MCF 10A (cell line): ENCODE measurements at regions not wholly inside any gene's neighbourhood (a gene's known extent, or its start where the extent isn't known, plus 50 kb on each side); places are given as distances from the start of the nearest gene placed in this dataset.

Experiments used
- BruUV-seq: library from RNA; stranded (reverse); fragments of 400-500 nt; replicated peaks from 2 replicates; lab custom pipeline; 2021; lab: Mats Ljungman, UMichigan
- CTCF ChIA-PET: fragments of 300-600 bp; sonication (Branson Sonifier 250); formaldehyde crosslinking; extraction: SDS; loops from one replicate; lab custom pipeline; 2021; ENCODE audit warnings: antibody characterized with exemption, inconsistent platforms; lab: Yijun Ruan, JAX
- POLR2A ChIA-PET: fragments of 300-600, 350-650 bp; sonication (Branson Sonifier 250); formaldehyde crosslinking; extraction: SDS; loops from one replicate; lab custom pipeline; 2020; ENCODE audit warnings: antibody characterized with exemption, inconsistent platforms; lab: Yijun Ruan, JAX
- DNase-seq: peaks from one replicate; pipeline ENCODE4 v3.0.0-alpha.2; 2018; ENCODE audit not compliant: unreplicated experiment
- H3K27ac Mint-ChIP-seq: one replicate; pipeline ENCODE4 v1.8.0; 2022; ENCODE audit warnings: mild to moderate bottlenecking, low read depth, mixed read lengths; ENCODE audit not compliant: unreplicated experiment
- H3K27me3 Mint-ChIP-seq: one replicate; pipeline ENCODE4 v1.8.0; 2022; ENCODE audit warnings: mixed read lengths; ENCODE audit not compliant: insufficient read depth, unreplicated experiment
- H3K36me3 Mint-ChIP-seq: one replicate; pipeline ENCODE4 v1.8.0; 2022; ENCODE audit warnings: mild to moderate bottlenecking, moderate library complexity, mixed read lengths; ENCODE audit not compliant: insufficient read depth, unreplicated experiment
- H3K4me1 Mint-ChIP-seq: one replicate; pipeline ENCODE4 v1.8.0; 2022; ENCODE audit warnings: mixed read lengths; ENCODE audit not compliant: insufficient read depth, unreplicated experiment
- H3K4me3 Mint-ChIP-seq: one replicate; pipeline ENCODE4 v1.8.0; 2022; ENCODE audit warnings: mild to moderate bottlenecking, moderate library complexity, mixed read lengths; ENCODE audit not compliant: unreplicated experiment
- H3K9me3 Mint-ChIP-seq: one replicate; pipeline ENCODE4 v1.8.0; 2022; ENCODE audit warnings: mixed read lengths; ENCODE audit not compliant: unreplicated experiment
- intact Hi-C: fragments of 100-400 bp; cut with micrococcal nuclease; formaldehyde crosslinking; loops from 2 replicates; pipeline ENCODE4 v1.14.1; 2022
- TF ChIP-seq, protein P1 (sequence below): fragments of 200-600 bp; IDR thresholded peaks from one replicate; pipeline ENCODE4 v1.8.0; 2022; ENCODE audit warnings: antibody characterized with exemption, mild to moderate bottlenecking; ENCODE audit not compliant: unreplicated experiment

GRCh38 chr2:160635488-160635887 is 141.9 kb upstream of the RBMS1 start:
- no TSS peak for BruUV-seq
- Mint-ChIP-seq H3K4me1 (no peaks in the 10 kb centered on the region), H3K9me3 (peaks cover 29% of the 10 kb centered on the region), H3K4me3 (no peak overlapping the region), H3K27me3 (no peaks in the 10 kb centered on the region), H3K27ac (no peak overlapping the region), H3K36me3 (no peaks in the 10 kb centered on the region)
- TF ChIP-seq, protein P1, sequence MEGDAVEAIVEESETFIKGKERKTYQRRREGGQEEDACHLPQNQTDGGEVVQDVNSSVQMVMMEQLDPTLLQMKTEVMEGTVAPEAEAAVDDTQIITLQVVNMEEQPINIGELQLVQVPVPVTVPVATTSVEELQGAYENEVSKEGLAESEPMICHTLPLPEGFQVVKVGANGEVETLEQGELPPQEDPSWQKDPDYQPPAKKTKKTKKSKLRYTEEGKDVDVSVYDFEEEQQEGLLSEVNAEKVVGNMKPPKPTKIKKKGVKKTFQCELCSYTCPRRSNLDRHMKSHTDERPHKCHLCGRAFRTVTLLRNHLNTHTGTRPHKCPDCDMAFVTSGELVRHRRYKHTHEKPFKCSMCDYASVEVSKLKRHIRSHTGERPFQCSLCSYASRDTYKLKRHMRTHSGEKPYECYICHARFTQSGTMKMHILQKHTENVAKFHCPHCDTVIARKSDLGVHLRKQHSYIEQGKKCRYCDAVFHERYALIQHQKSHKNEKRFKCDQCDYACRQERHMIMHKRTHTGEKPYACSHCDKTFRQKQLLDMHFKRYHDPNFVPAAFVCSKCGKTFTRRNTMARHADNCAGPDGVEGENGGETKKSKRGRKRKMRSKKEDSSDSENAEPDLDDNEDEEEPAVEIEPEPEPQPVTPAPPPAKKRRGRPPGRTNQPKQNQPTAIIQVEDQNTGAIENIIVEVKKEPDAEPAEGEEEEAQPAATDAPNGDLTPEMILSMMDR = no peak
- POLR2A ChIA-PET = interaction anchor here (1.0 kb wide), 1 partner anchor 12 kb away, joined by 5 read pairs; no protein-coding TSS in a partner anchor
- no peak for DNase-seq
- intact Hi-C loops = no loop called here
- CTCF ChIA-PET = no interaction called here

DNA sequence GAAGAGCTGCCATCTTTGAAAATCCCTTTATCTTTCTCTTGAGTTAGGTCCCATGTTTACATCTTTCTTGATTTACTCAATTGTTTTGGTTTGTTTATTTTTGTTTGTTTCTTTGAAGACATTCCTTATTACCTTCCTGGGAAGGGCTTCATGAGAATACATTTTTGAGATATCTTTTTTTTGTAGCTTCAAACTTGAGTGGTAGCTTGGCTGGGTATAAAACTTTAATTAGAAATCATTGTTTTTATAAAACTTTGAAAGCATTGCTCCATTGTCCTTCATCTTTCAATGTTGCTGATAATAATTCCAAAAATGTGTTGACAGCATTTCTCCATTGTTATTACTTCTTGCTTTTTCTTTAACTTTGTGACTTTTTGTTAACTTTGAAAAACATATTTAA is 145.9 kb upstream of the RBMS1 start:
- H3K27ac Mint-ChIP-seq = no peak overlapping the region
- TF ChIP-seq, protein P1 = no peak
- H3K4me1 Mint-ChIP-seq = no peaks in the 10 kb centered on the region
- peaks cover 29% of the 10 kb centered on the region for H3K9me3 Mint-ChIP-seq
- no peak for DNase-seq
- no TSS peak for BruUV-seq
- intact Hi-C loops = no loop called here
- H3K4me3 Mint-ChIP-seq = no peak overlapping the region
- POLR2A ChIA-PET = interaction anchor here (0.7 kb wide), 1 partner anchor 12 kb away, joined by 3 read pairs; no protein-coding TSS in a partner anchor
- no peaks in the 10 kb centered on the region for H3K36me3 Mint-ChIP-seq
- H3K27me3 Mint-ChIP-seq = no peaks in the 10 kb centered on the region
- CTCF ChIA-PET = no interaction called here

GRCh38 chr2:160646684-160647444 is 153.3 kb upstream of the RBMS1 start:
- POLR2A ChIA-PET = interaction anchor here (0.8 to 2.5 kb wide), 15 partner anchors 8 to 294 kb away, joined by 3 to 12 read pairs (median 5); no protein-coding TSS in a partner anchor
- peak overlapping the region; percentile 57 for H3K4me3 Mint-ChIP-seq
- intact Hi-C loops = no loop called here
- no peaks in the 10 kb centered on the region for H3K36me3 Mint-ChIP-seq
- no TSS peak for BruUV-seq
- peaks cover 25% of the 10 kb centered on the region for H3K4me1 Mint-ChIP-seq
- no peaks in the 10 kb centered on the region for H3K27me3 Mint-ChIP-seq
- DNase-seq = peak; percentile 93
- TF ChIP-seq, protein P1 = no peak
- no peaks in the 10 kb centered on the region for H3K9me3 Mint-ChIP-seq
- H3K27ac Mint-ChIP-seq = peak overlapping the region; percentile 69
- CTCF ChIA-PET = interaction anchor here (0.5 to 2.7 kb wide), 10 partner anchors 20 to 1482 kb away, joined by 3 to 12 read pairs (median 4); no protein-coding TSS in a partner anchor

- no peaks in the 10 kb centered on the region for H3K27me3 Mint-ChIP-seq
- BruUV-seq = no TSS peak
- intact Hi-C loops = no loop called here
- no peaks in the 10 kb centered on the region for H3K9me3 Mint-ChIP-seq
- TF ChIP-seq, protein P1 = no peak
- H3K27ac Mint-ChIP-seq = peak overlapping the region; percentile 69
- peak overlapping the region; percentile 57 for H3K4me3 Mint-ChIP-seq
- peaks cover 36% of the 10 kb centered on the region for H3K4me1 Mint-ChIP-seq
- H3K36me3 Mint-ChIP-seq = no peaks in the 10 kb centered on the region
- peak; percentile 56 for DNase-seq
- POLR2A ChIA-PET = interaction anchor here (0.6 to 2.5 kb wide), 11 partner anchors 9 to 240 kb away, joined by 3 to 12 read pairs (median 4); no protein-coding TSS in a partner anchor
- CTCF ChIA-PET = interaction anchor here (0.6 to 2.7 kb wide), 9 partner anchors 18 to 439 kb away, joined by 3 to 12 read pairs (median 3); no protein-coding TSS in a partner anchor
Observed at GRCh38 chr2:160647967-160648685, 154.5 kb upstream of the RBMS1 start.
